Astrocyte of the spinal cord (primary cell): ENCODE measurements at regions not wholly inside any gene's neighbourhood (a gene's known extent, or its start where the extent isn't known, plus 50 kb on each side); places are given as distances from the start of the nearest gene placed in this dataset.

Experiments used
- DNase-seq: peaks from one replicate; pipeline ENCODE4 v3.0.0; 2011; ENCODE audit warnings: low read depth, low spot score
- H3K4me3 ChIP-seq: 2 replicates; pipeline ENCODE4 v1.5.1; 2011; ENCODE audit warnings: low read depth, mild to moderate bottlenecking, low read length, moderate library complexity
- CTCF ChIP-seq: IDR thresholded peaks from 2 replicates; pipeline ENCODE4 v1.5.1; 2012; ENCODE audit warnings: low read depth, mild to moderate bottlenecking, low read length, inconsistent platforms
- in situ Hi-C: cut with HindIII; loops from 2 replicates; pipeline ENCODE4 v1.10.0; 2017; ENCODE audit warnings: low sequenced_read_pairs

- no peak for TF ChIP-seq CTCF
- H3K4me3 ChIP-seq, result no peak overlapping the region
- DNase-seq, result peak; percentile 37
- in situ Hi-C loops, result no loop called here
These were observed 584.8 kb downstream of the DIPK2A start for GRCh38 chr3:144556392-144556791.

GRCh38 chr3:144557515-144557914 lies 585.9 kb downstream of the DIPK2A start:
- in situ Hi-C loops, result no loop called here
- no peak overlapping the region for H3K4me3 ChIP-seq
- DNase-seq, result no peak
- TF ChIP-seq CTCF, result no peak

- TF ChIP-seq CTCF, result no peak
- no peak for DNase-seq
- H3K4me3 ChIP-seq, result no peak overlapping the region
- in situ Hi-C loops, result no loop called here
These were observed 592.4 kb downstream of the DIPK2A start for GRCh38 chr3:144564011-144564410.

- in situ Hi-C loops, result no loop called here
- DNase-seq, result no peak
- no peak for TF ChIP-seq CTCF
- H3K4me3 ChIP-seq, result no peak overlapping the region
These were observed 594.7 kb downstream of the DIPK2A start for GRCh38 chr3:144566320-144566719.

GRCh38 chr3:144569651-144570050 lies 598.0 kb downstream of the DIPK2A start:
- in situ Hi-C loops, result no loop called here
- TF ChIP-seq CTCF, result no peak
- DNase-seq, result no peak
- no peak overlapping the region for H3K4me3 ChIP-seq

- in situ Hi-C loops, result no loop called here
- TF ChIP-seq CTCF, result no peak
- no peak for DNase-seq
- no peak overlapping the region for H3K4me3 ChIP-seq
These were observed 612.2 kb downstream of the DIPK2A start for GRCh38 chr3:144583871-144584270.

GRCh38 chr3:144585408-144585807 lies 613.8 kb downstream of the DIPK2A start:
- TF ChIP-seq CTCF, result no peak
- no peak for DNase-seq
- in situ Hi-C loops, result no loop called here
- H3K4me3 ChIP-seq, result no peak overlapping the region
